GM18519 (cell line): ENCODE measurements at regions not wholly inside any gene's neighbourhood (a gene's known extent, or its start where the extent isn't known, plus 50 kb on each side); places are given as distances from the start of the nearest gene placed in this dataset.
"Not testable (repeated sequence)": the region's sequence is repeated elsewhere in the genome, so short reads cannot be mapped to it uniquely, and the experiment has no call there.

Experiments
- ATAC-seq: cut with Tn5 transposase; IDR thresholded peaks from one replicate; pipeline ENCODE4 v1.9.1; 2021; ENCODE audit warnings: mild to moderate bottlenecking, moderate library complexity; ENCODE audit not compliant: unreplicated experiment, low FRiP score

- no peak for ATAC-seq
These were observed 200.8 kb downstream of the RGS3 start for GRCh38 chr9:113664181-113664875.

- no peak for ATAC-seq
These were observed 201.5 kb downstream of the RGS3 start for GRCh38 chr9:113665064-113665463.

- no peak for ATAC-seq
These were observed 202.2 kb downstream of the RGS3 start for GRCh38 chr9:113665756-113666155.

- ATAC-seq: no peak
These were observed 204.5 kb downstream of the RGS3 start for GRCh38 chr9:113668061-113668460.

GRCh38 chr9:113669522-113670115 lies 206.1 kb downstream of the RGS3 start:
- no peak for ATAC-seq

- no peak for ATAC-seq
These were observed 202.4 kb upstream of the ZNF618 start for GRCh38 chr9:113673726-113674125.

- no peak for ATAC-seq
These were observed 201.7 kb upstream of the ZNF618 start for GRCh38 chr9:113674436-113674835.

- no peak for ATAC-seq
These were observed 200.6 kb upstream of the ZNF618 start for GRCh38 chr9:113675475-113675941.

GRCh38 chr9:113677057-113677456 lies 199.1 kb upstream of the ZNF618 start:
- ATAC-seq: no peak

GRCh38 chr9:113677569-113677968 lies 198.5 kb upstream of the ZNF618 start:
- ATAC-seq: no peak

- no peak for ATAC-seq
These were observed 197.8 kb upstream of the ZNF618 start for GRCh38 chr9:113678119-113678858.

- ATAC-seq: no peak
These were observed 197.3 kb upstream of the ZNF618 start for GRCh38 chr9:113678859-113679256.

GRCh38 chr9:113682297-113682771 lies 193.8 kb upstream of the ZNF618 start:
- ATAC-seq: no peak

- not testable (repeated sequence) for ATAC-seq
These were observed 190.5 kb upstream of the ZNF618 start for GRCh38 chr9:113685636-113686035.

GRCh38 chr9:113687107-113687679 lies 188.9 kb upstream of the ZNF618 start:
- no peak for ATAC-seq

GRCh38 chr9:113687680-113688371 lies 188.3 kb upstream of the ZNF618 start:
- ATAC-seq: no peak

- no peak for ATAC-seq
These were observed 185.9 kb upstream of the ZNF618 start for GRCh38 chr9:113690055-113690740.

GRCh38 chr9:113692256-113692655 lies 183.9 kb upstream of the ZNF618 start:
- ATAC-seq: no peak

- ATAC-seq: no peak
These were observed 181.2 kb upstream of the ZNF618 start for GRCh38 chr9:113694912-113695311.

GRCh38 chr9:113695440-113695851 lies 180.7 kb upstream of the ZNF618 start:
- ATAC-seq: no peak
